Neural cell (in vitro differentiated cells): ENCODE measurements at regions not wholly inside any gene's neighbourhood (a gene's known extent, or its start where the extent isn't known, plus 50 kb on each side); places are given as distances from the start of the nearest gene placed in this dataset.

ENCODE experiments used
- H2AFZ ChIP-seq: fragments of 200-600, 300-800 bp; sonication (generic), shearing (Covaris generic); 2 replicates; pipeline ENCODE4 v1.6.0; 2014; ENCODE audit warnings: low read depth, mild to moderate bottlenecking, antibody characterized with exemption, low read length, moderate library complexity
- H3F3A ChIP-seq: fragments of 200-600 bp; shearing (Covaris generic); 2 replicates; pipeline ENCODE4 v1.6.1; 2016; ENCODE audit warnings: mild to moderate bottlenecking, moderate library complexity, mixed read lengths, antibody characterized with exemption, low read length; ENCODE audit not compliant: insufficient read depth, poor library complexity, severe bottlenecking
- H3K27ac ChIP-seq: fragments of 200-600, 300-800 bp; sonication (generic), shearing (Covaris generic); 2 replicates; pipeline ENCODE4 v1.5.1; 2014; ENCODE audit warnings: mild to moderate bottlenecking, low read length, moderate library complexity
- H3K27me3 ChIP-seq: fragments of 300-800, 200-600 bp; sonication (generic), shearing (Covaris generic); 2 replicates; pipeline ENCODE4 v1.6.0; 2014; ENCODE audit warnings: mild to moderate bottlenecking, low read depth, low read length, moderate library complexity; ENCODE audit not compliant: insufficient read depth
- H3K36me3 ChIP-seq: fragments of 300-800, 200-600 bp; sonication (generic), shearing (Covaris generic); 2 replicates; pipeline ENCODE4 v1.5.1; 2014; ENCODE audit warnings: mild to moderate bottlenecking, antibody characterized with exemption, low read length, moderate library complexity; ENCODE audit not compliant: insufficient read depth
- H3K4me2 ChIP-seq: fragments of 300-800, 200-600 bp; sonication (generic), shearing (Covaris generic); 2 replicates; pipeline ENCODE4 v1.6.0; 2014; ENCODE audit warnings: mild to moderate bottlenecking, low read length
- H3K4me3 ChIP-seq: fragments of 300-800, 200-600 bp; sonication (generic), shearing (Covaris generic); 2 replicates; pipeline ENCODE4 v1.5.1; 2014; ENCODE audit warnings: mild to moderate bottlenecking, low read length, moderate library complexity
- H3K79me2 ChIP-seq: fragments of 200-600 bp; shearing (Covaris generic); replicated peaks from 2 replicates; pipeline ENCODE4 v1.6.0; 2014; ENCODE audit warnings: mild to moderate bottlenecking, low read length, moderate library complexity; ENCODE audit not compliant: insufficient read depth
- H3K9ac ChIP-seq: fragments of 300-800, 200-600 bp; sonication (generic), shearing (Covaris generic); 2 replicates; pipeline ENCODE4 v1.6.1; 2016; ENCODE audit warnings: mild to moderate bottlenecking, low read length, mixed read lengths
- H3K9me2 ChIP-seq: fragments of 200-600 bp; shearing (Covaris generic); 2 replicates; pipeline ENCODE4 v1.6.1; 2016; ENCODE audit warnings: mild to moderate bottlenecking, low read length, mixed read lengths; ENCODE audit not compliant: insufficient read depth
- H3K9me3 ChIP-seq: fragments of 200-600, 300-800 bp; sonication (generic), shearing (Covaris generic); 2 replicates; pipeline ENCODE4 v1.6.1; 2016; ENCODE audit warnings: mild to moderate bottlenecking, mixed run types, low read length, moderate library complexity, mixed read lengths
- H4K20me1 ChIP-seq: fragments of 200-600 bp; shearing (Covaris generic); 2 replicates; pipeline ENCODE4 v1.6.1; 2016; ENCODE audit warnings: mild to moderate bottlenecking, mixed run types; ENCODE audit not compliant: insufficient read depth
- CTCF ChIP-seq: fragments of 450-650 bp; IDR thresholded peaks from 2 replicates; pipeline ENCODE4 v1.5.1; 2014; ENCODE audit warnings: antibody characterized with exemption, mild to moderate bottlenecking, moderate library complexity; ENCODE audit not compliant: poor library complexity, severe bottlenecking
- EP300 ChIP-seq: fragments of 450-650 bp; conservative IDR thresholded peaks from 2 replicates; pipeline ENCODE4 v1.6.1; 2014; ENCODE audit warnings: antibody characterized with exemption, mild to moderate bottlenecking, moderate library complexity; ENCODE audit not compliant: poor library complexity, severe bottlenecking
- EZH2 ChIP-seq: fragments of 200-600, 300-800 bp; shearing (Covaris generic), sonication (generic); IDR thresholded peaks from 2 replicates; pipeline ENCODE4 v1.6.1; 2014; ENCODE audit warnings: antibody characterized with exemption, low read length, borderline replicate concordance, mild to moderate bottlenecking; ENCODE audit not compliant: insufficient read depth, poor library complexity, severe bottlenecking
- MXI1 ChIP-seq: fragments of 450-650 bp; conservative IDR thresholded peaks from 2 replicates; pipeline ENCODE4 v1.6.1; 2014; ENCODE audit warnings: antibody characterized with exemption, mild to moderate bottlenecking; ENCODE audit not compliant: poor library complexity, severe bottlenecking
- POLR2AphosphoS5 ChIP-seq: IDR thresholded peaks from 2 replicates; pipeline ENCODE4 v1.6.1; 2012
- RAD21 ChIP-seq: fragments of 450-650 bp; conservative IDR thresholded peaks from 2 replicates; pipeline ENCODE4 v1.6.1; 2014; ENCODE audit warnings: antibody characterized with exemption, mild to moderate bottlenecking, moderate library complexity
- REST ChIP-seq: IDR thresholded peaks from 2 replicates; pipeline ENCODE4 v1.6.1; 2012; ENCODE audit warnings: borderline replicate concordance
- SMC3 ChIP-seq: fragments of 450-650 bp; conservative IDR thresholded peaks from 2 replicates; pipeline ENCODE4 v1.6.1; 2014; ENCODE audit warnings: antibody characterized with exemption, mild to moderate bottlenecking, moderate library complexity; ENCODE audit not compliant: poor library complexity
- TAF1 ChIP-seq: IDR thresholded peaks from 2 replicates; pipeline ENCODE4 v1.6.1; 2012; ENCODE audit warnings: low read depth

GRCh38 chr4:10949039-10949733 lies 264.6 kb upstream of the CLNK start:
- no peak overlapping the region for H3K4me3 ChIP-seq
- no peak overlapping the region for H3K9ac ChIP-seq
- H3K4me2 ChIP-seq: no peak overlapping the region
- H3K27ac ChIP-seq: no peak overlapping the region
- H3K27me3 ChIP-seq: no peaks in the 10 kb centered on the region
- H3K9me2 ChIP-seq: no peaks in the 10 kb centered on the region
- no peak for TF ChIP-seq CTCF
- no peak for TF ChIP-seq REST
- TF ChIP-seq POLR2AphosphoS5: no peak
- no peak for TF ChIP-seq EP300
- no peak for TF ChIP-seq TAF1
- TF ChIP-seq SMC3: no peak
- TF ChIP-seq EZH2: no peak
- TF ChIP-seq MXI1: no peak
- TF ChIP-seq RAD21: no peak
- H3K9me3 ChIP-seq: no peaks in the 10 kb centered on the region
- H3K36me3 ChIP-seq: no peaks in the 10 kb centered on the region
- H3K79me2 ChIP-seq: no peaks in the 10 kb centered on the region
- H3F3A ChIP-seq: no peaks in the 10 kb centered on the region
- H2AFZ ChIP-seq: no peak overlapping the region
- no peaks in the 10 kb centered on the region for H4K20me1 ChIP-seq

GRCh38 chr4:10947898-10948297 lies 263.3 kb upstream of the CLNK start:
- Histone ChIP-seq H3K4me2 (no peak overlapping the region), H3F3A (no peaks in the 10 kb centered on the region), H3K9me3 (no peaks in the 10 kb centered on the region), H3K79me2 (no peaks in the 10 kb centered on the region), H3K27ac (no peak overlapping the region), H2AFZ (no peak overlapping the region), H3K36me3 (no peaks in the 10 kb centered on the region), H3K9ac (no peak overlapping the region), H3K27me3 (no peaks in the 10 kb centered on the region), H3K9me2 (no peaks in the 10 kb centered on the region), H3K4me3 (no peak overlapping the region), H4K20me1 (no peaks in the 10 kb centered on the region)
- TF ChIP-seq EZH2 (no peak), SMC3 (no peak), MXI1 (no peak), RAD21 (no peak), POLR2AphosphoS5 (no peak), REST (no peak), CTCF (no peak), EP300 (no peak), TAF1 (no peak)
